Body of pancreas (tissue), 4 donors: ENCODE measurements at regions not wholly inside any gene's neighbourhood (a gene's known extent, or its start where the extent isn't known, plus 50 kb on each side); places are given as distances from the start of the nearest gene placed in this dataset.

Experiments used
- ATAC-seq: fragments of 150-250 bp; one replicate; pipeline ENCODE4 v1.9.1; 2016
- DNase-seq, 4 donors: peaks; one replicate each; pipeline ENCODE4 v3.0.0-alpha.2; 2019
- H3K27ac ChIP-seq, 4 donors: fragments of 200-600 bp; sonication (generic); 1 replicate in 3 of 4; 2 replicates in 1 of 4; pipeline versions ENCODE4 v1.5.1 to v1.6.1; 2016 to 2019; ENCODE audit warnings: mild to moderate bottlenecking in 1 of 4, mixed read lengths in 1 of 4, moderate library complexity in 1 of 4
- H3K27me3 ChIP-seq, 2 donors: fragments of 200-600 bp; sonication (generic); one replicate each; pipeline ENCODE4 v1.6.0; 2016; ENCODE audit warnings: mild to moderate bottlenecking in 1 of 2
- H3K36me3 ChIP-seq, 2 donors: fragments of 200-600 bp; sonication (generic); replicated peaks in 1 of 2; 2 replicates each; pipeline ENCODE4 v1.5.1; 2016; ENCODE audit warnings: low read depth in 2 of 2; ENCODE audit not compliant: insufficient read depth in 1 of 2
- H3K4me1 ChIP-seq: fragments of 200-600 bp; sonication (generic); one replicate; pipeline ENCODE4 v1.6.0; 2016
- H3K4me3 ChIP-seq, 2 donors: fragments of 200-600 bp; sonication (generic); 1 replicate in 1 of 2; 2 replicates in 1 of 2; pipeline ENCODE4 v1.5.1; 2016 to 2019
- H3K9me3 ChIP-seq, 3 donors: fragments of 200-600 bp; sonication (generic); 1 replicate in 2 of 3; 2 replicates in 1 of 3; pipeline ENCODE4 v1.5.1; 2016
- POLR2A ChIP-seq, 3 donors: fragments of 450-650 bp; IDR thresholded peaks; one replicate each; pipeline ENCODE4 v1.6.1; 2016; ENCODE audit warnings: antibody characterized with exemption in 3 of 3, mild to moderate bottlenecking in 2 of 3
- WGBS, 2 donors: methylation state at CpG; one replicate each; pipeline ENCODE4 v1.1.5; 2017; 5-methylcytosine and 5-hydroxymethylcytosine counted together
- intact Hi-C: fragments of 100-400 bp; cut with DNase I; formaldehyde crosslinking; loops from one replicate; pipeline ENCODE4 v1.15.1; 2023
- TF ChIP-seq, protein P1 (sequence below), 7 experiments: fragments of 450-650 bp in 4 of 7; fragments of 200-600 bp in 3 of 7; sonication (generic) in 3 of 7; IDR thresholded peaks; one replicate each; pipeline ENCODE4 v1.5.1; 2016 to 2019; ENCODE audit warnings: antibody characterized with exemption in 7 of 7

DNA sequence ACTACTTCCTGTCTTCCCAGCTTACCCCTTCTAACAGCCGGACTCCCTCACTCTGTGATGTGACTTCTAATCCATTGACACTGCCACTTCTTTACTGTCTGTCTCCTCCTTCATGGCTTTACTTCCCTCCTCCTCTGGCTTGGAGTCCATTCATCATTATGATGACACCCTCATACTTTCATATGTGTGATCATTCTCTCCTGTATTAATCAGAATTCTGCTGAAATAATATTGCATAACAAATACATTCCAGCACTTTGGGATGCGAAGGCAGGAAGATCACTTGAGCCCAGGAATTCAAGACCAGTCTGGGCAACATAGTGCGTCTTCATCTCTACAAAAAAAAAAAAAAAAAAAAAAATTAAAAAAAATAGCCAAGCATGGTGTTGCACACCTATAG, 147.9 kb upstream of the BTBD3 start:
- Histone ChIP-seq H3K27me3 (no peaks in the 10 kb centered on the region), H3K27ac (no peak overlapping the region), H3K4me1 (no peaks in the 10 kb centered on the region), H3K9me3 (no peaks in the 10 kb centered on the region), H3K4me3 (no peak overlapping the region), H3K36me3 (no peaks in the 10 kb centered on the region)
- DNase-seq (no peak), ATAC-seq (no peak)
- WGBS, 2 donors, result 91 to 97% methylated on average over 3 of the region's 3 CpGs
- intact Hi-C loops, result no loop called here
- TF ChIP-seq POLR2A (IDR thresholded peaks at IDR 0.05), result no peak
- TF ChIP-seq, protein P1, sequence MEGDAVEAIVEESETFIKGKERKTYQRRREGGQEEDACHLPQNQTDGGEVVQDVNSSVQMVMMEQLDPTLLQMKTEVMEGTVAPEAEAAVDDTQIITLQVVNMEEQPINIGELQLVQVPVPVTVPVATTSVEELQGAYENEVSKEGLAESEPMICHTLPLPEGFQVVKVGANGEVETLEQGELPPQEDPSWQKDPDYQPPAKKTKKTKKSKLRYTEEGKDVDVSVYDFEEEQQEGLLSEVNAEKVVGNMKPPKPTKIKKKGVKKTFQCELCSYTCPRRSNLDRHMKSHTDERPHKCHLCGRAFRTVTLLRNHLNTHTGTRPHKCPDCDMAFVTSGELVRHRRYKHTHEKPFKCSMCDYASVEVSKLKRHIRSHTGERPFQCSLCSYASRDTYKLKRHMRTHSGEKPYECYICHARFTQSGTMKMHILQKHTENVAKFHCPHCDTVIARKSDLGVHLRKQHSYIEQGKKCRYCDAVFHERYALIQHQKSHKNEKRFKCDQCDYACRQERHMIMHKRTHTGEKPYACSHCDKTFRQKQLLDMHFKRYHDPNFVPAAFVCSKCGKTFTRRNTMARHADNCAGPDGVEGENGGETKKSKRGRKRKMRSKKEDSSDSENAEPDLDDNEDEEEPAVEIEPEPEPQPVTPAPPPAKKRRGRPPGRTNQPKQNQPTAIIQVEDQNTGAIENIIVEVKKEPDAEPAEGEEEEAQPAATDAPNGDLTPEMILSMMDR (IDR thresholded peaks at IDR 0.05), result no peak

DNA sequence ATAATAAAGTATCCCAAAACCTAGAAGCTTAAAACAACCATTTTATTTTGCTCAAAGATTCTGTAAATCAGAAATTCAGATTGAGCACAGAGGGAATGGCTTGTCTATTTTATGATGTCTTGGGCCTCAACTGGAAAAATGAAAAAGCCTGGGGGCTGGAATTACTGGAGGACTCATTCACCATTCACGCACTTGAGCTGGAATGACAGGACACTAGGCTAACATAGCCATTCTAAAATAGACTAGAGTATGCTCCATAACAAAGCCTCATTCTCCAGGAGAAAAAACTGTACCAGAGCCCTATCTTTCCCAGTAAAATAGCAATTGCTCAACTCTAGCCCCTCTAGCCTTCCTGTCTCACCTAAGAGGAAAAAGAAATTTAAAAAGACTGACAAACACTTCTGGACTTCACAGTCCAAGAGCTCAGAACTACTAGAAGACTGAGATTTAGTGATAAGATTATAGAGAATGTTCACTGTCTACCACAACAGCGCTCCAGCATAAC, 145.4 kb upstream of the BTBD3 start:
- TF ChIP-seq POLR2A (IDR thresholded peaks at IDR 0.05), result no peak
- TF ChIP-seq, protein P1 (IDR thresholded peaks at IDR 0.05), result no peak
- no peak overlapping the region for H3K4me3 ChIP-seq
- intact Hi-C loops, result no loop called here
- H3K4me1 ChIP-seq, result no peaks in the 10 kb centered on the region
- no peak for ATAC-seq
- WGBS, 2 donors, result 91 to 96% methylated on average over 2 of the region's 2 CpGs
- no peak for DNase-seq
- no peak overlapping the region for H3K27ac ChIP-seq
- no peaks in the 10 kb centered on the region for H3K36me3 ChIP-seq
- H3K27me3 ChIP-seq, result no peaks in the 10 kb centered on the region
- H3K9me3 ChIP-seq, result no peaks in the 10 kb centered on the region

DNA sequence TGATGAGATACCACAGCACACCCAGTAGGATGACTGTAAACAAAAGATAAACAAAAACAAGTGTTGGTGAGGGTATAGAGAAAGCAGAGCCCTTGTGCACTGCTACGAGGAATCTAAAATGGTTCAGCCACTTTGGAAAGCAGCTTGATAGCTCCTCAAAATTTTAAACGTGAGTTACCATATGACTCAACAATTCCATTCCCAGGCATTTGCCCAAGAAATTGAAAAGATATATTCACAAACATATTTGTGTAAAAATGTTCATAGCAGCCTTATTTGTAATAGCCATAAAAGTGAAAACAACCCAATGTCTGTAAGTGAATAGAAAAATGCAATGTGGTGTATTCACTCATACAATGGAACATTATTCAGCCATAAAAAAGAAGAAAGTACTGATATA, 141.0 kb upstream of the BTBD3 start:
- no peak for DNase-seq
- Histone ChIP-seq H3K4me1 (no peaks in the 10 kb centered on the region), H3K27me3 (no peaks in the 10 kb centered on the region), H3K9me3 (no peaks in the 10 kb centered on the region), H3K36me3 (no peaks in the 10 kb centered on the region), H3K27ac (no peak overlapping the region), H3K4me3 (no peak overlapping the region)
- 74 to 76% methylated on average over 2 of the region's 2 CpGs for WGBS, 2 donors
- TF ChIP-seq, protein P1 (IDR thresholded peaks at IDR 0.05), result no peak
- no peak for TF ChIP-seq POLR2A (IDR thresholded peaks at IDR 0.05)
- intact Hi-C loops, result no loop called here
- no peak for ATAC-seq

DNA sequence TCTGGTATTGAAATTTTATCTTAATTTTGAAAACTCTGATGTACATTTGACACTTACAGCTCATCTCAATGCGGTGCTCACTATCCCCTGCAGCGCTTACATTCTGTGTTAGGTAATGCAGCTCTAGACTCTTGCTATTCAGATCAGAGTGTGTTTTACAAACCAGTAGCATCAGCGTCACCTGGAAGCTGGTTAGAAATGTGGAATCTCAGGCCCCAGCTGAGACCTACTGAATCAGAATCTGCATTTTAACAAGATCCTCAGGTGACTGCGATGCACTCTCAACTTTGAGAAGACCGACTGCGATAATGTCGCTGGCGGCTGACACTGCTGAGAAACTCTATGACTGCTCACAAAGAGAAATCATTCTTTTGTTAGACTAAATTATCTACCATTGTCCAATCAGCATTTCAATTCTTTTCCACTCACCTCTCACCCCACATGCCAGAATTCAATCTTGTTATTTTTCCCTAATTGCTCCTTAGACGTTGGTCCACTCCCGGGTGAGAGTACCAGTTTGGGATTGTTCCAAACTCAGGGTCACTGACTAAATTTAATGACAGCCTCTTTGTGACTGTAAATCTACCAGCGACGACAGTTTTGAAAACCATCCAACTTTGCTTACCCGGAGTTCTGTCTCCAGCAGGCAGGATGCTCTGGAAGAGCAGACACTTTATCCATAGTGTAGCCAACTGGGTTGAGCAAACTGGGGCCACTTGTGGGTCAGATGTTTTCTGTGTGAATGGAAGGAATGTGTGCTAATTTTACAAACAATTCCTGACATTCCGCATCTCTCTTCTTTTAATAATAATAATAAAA, 140.1 kb upstream of the BTBD3 start:
- 54 to 56% methylated on average over 13 to 14 of the region's 14 CpGs for WGBS, 2 donors
- no peak for ATAC-seq

More for the DNA sequence above, 140.1 kb upstream of the BTBD3 start:
- intact Hi-C loops, result no loop called here
- Histone ChIP-seq H3K27me3 (no peaks in the 10 kb centered on the region), H3K4me1 (no peaks in the 10 kb centered on the region), H3K27ac (no peak overlapping the region), H3K9me3 (no peaks in the 10 kb centered on the region), H3K36me3 (no peaks in the 10 kb centered on the region), H3K4me3 (no peak overlapping the region)
- TF ChIP-seq, protein P1 (IDR thresholded peaks at IDR 0.05), result no peak
- no peak for TF ChIP-seq POLR2A (IDR thresholded peaks at IDR 0.05)
- DNase-seq, result no peak
